Keratinocyte (primary cell): ENCODE measurements at regions not wholly inside any gene's neighbourhood (a gene's known extent, or its start where the extent isn't known, plus 50 kb on each side); places are given as distances from the start of the nearest gene placed in this dataset.

Source experiments
- DNase-seq: peaks from one replicate; pipeline ENCODE4 v3.0.0-alpha.2; 2011; ENCODE audit warnings: low read depth, missing footprints, low spot score
- FAIRE-seq: peaks from 2 replicates; lab custom pipeline; 2011; peaks lifted over from hg19 to GRCh38; lab: Jason Lieb, UNC
- H2AFZ ChIP-seq: 2 replicates; pipeline ENCODE4 v1.6.0; 2012; ENCODE audit warnings: low read length, control low read depth, inconsistent platforms; ENCODE audit not compliant: control insufficient read depth
- H3K27ac ChIP-seq: 2 replicates; pipeline ENCODE4 v1.5.1; 2011; ENCODE audit warnings: low read length; ENCODE audit not compliant: control insufficient read depth, insufficient read depth
- H3K27me3 ChIP-seq: 3 replicates; pipeline ENCODE4 v1.6.0; 2011; ENCODE audit warnings: low read length; ENCODE audit not compliant: control insufficient read depth, insufficient read depth; ENCODE audit errors: extremely low read depth
- H3K36me3 ChIP-seq, 2 experiments: 2 replicates in 1 of 2; 3 replicates in 1 of 2; pipeline ENCODE4 v1.5.1; 2011; ENCODE audit warnings: low read length in 2 of 2, mild to moderate bottlenecking in 1 of 2; ENCODE audit not compliant: control insufficient read depth in 2 of 2, insufficient read depth in 2 of 2; ENCODE audit errors: extremely low read depth in 1 of 2
- H3K4me1 ChIP-seq: 3 replicates; pipeline ENCODE4 v1.5.1; 2011; ENCODE audit warnings: low read length; ENCODE audit not compliant: control insufficient read depth, insufficient read depth; ENCODE audit errors: extremely low read depth
- H3K4me2 ChIP-seq: 3 replicates; pipeline ENCODE4 v1.6.0; 2011; ENCODE audit warnings: low read depth, low read length; ENCODE audit not compliant: control insufficient read depth, insufficient read depth; ENCODE audit errors: extremely low read depth
- H3K4me3 ChIP-seq, 3 experiments: fragments of 200-600 bp in 1 of 3; sonication (generic) in 1 of 3; 2 replicates in 2 of 3; 3 replicates in 1 of 3; pipeline ENCODE4 v1.5.1; 2011 to 2016; ENCODE audit warnings: low read length in 3 of 3, mild to moderate bottlenecking in 3 of 3, control low read depth in 2 of 3, inconsistent platforms in 1 of 3, low read depth in 1 of 3, mixed read lengths in 1 of 3, mixed run types in 1 of 3, moderate library complexity in 1 of 3; ENCODE audit not compliant: control insufficient read depth in 2 of 3, insufficient read depth in 2 of 3; ENCODE audit errors: extremely low read depth in 1 of 3
- H3K79me2 ChIP-seq: 2 replicates; pipeline ENCODE4 v1.6.0; 2012; ENCODE audit warnings: low read length; ENCODE audit not compliant: control insufficient read depth, insufficient read depth
- H3K9ac ChIP-seq: 3 replicates; pipeline ENCODE4 v1.6.0; 2011; ENCODE audit warnings: low read length; ENCODE audit not compliant: control insufficient read depth, insufficient read depth; ENCODE audit errors: extremely low read depth
- H3K9me1 ChIP-seq: 3 replicates; pipeline ENCODE4 v1.6.0; 2011; ENCODE audit warnings: low read length; ENCODE audit not compliant: control insufficient read depth, insufficient read depth; ENCODE audit errors: extremely low read depth
- H3K9me3 ChIP-seq: 2 replicates; pipeline ENCODE4 v1.5.1; 2012; ENCODE audit warnings: low read depth, low read length; ENCODE audit not compliant: control insufficient read depth
- H4K20me1 ChIP-seq: 3 replicates; pipeline ENCODE4 v1.6.0; 2011; ENCODE audit warnings: low read length; ENCODE audit not compliant: control insufficient read depth, insufficient read depth; ENCODE audit errors: extremely low read depth
- CTCF ChIP-seq, 3 experiments: IDR thresholded peaks in 1 of 3; conservative IDR thresholded peaks in 1 of 3; optimal IDR thresholded peaks in 1 of 3; 2 replicates in 2 of 3; 3 replicates in 1 of 3; pipeline versions ENCODE3 to v1.5.1; 2011; ENCODE audit warnings: low read length in 3 of 3, mild to moderate bottlenecking in 3 of 3, moderate library complexity in 2 of 3, control low read depth in 1 of 3, inconsistent platforms in 1 of 3; ENCODE audit not compliant: insufficient read depth in 2 of 3; ENCODE audit errors: extremely low read depth in 1 of 3
- EZH2 ChIP-seq: IDR thresholded peaks from one replicate; pipeline ENCODE4 v1.6.1; 2012; ENCODE audit warnings: inconsistent platforms, mild to moderate bottlenecking, low read length, moderate library complexity
- dilution Hi-C: fragments of 300-500 bp; cut with MboI; formaldehyde crosslinking; loops from one replicate; pipeline ENCODE4 v1.7.0; 2020; ENCODE audit warnings: low sequenced_read_pairs; ENCODE audit not compliant: extremely low pct_ligation_motif_present

- H3K9me1 ChIP-seq: no peaks in the 10 kb centered on the region
- FAIRE-seq: no peak
- TF ChIP-seq EZH2: no peak
- no peak for TF ChIP-seq CTCF (optimal IDR thresholded peaks at IDR 0.05 in 1 of 3, IDR thresholded peaks at IDR 0.05 in 1 of 3, conservative IDR thresholded peaks at IDR 0.05 in 1 of 3; ENCODE audit: extremely low read depth in 1 of 3, insufficient read depth in 2 of 3, low read length in 3 of 3)
- no peak for DNase-seq
- H3K27ac ChIP-seq: no peak overlapping the region
- H3K4me2 ChIP-seq: no peak overlapping the region
- H3K79me2 ChIP-seq: no peaks in the 10 kb centered on the region
- H3K4me3 ChIP-seq: no peak overlapping the region
- dilution Hi-C loops: no loop called here
- H3K9ac ChIP-seq: no peak overlapping the region
- no peaks in the 10 kb centered on the region for H3K4me1 ChIP-seq
- no peaks in the 10 kb centered on the region for H3K27me3 ChIP-seq
- no peaks in the 10 kb centered on the region for H4K20me1 ChIP-seq
- no peaks in the 10 kb centered on the region for H3K9me3 ChIP-seq
- H3K36me3 ChIP-seq: no peaks in the 10 kb centered on the region
- no peak overlapping the region for H2AFZ ChIP-seq
Measured at GRCh38 chr5:114261989-114262388, 99.9 kb upstream of the KCNN2 start.

- no peaks in the 10 kb centered on the region for H4K20me1 ChIP-seq
- H3K9ac ChIP-seq: no peak overlapping the region
- H3K4me3 ChIP-seq: no peak overlapping the region
- H2AFZ ChIP-seq: no peak overlapping the region
- no peak for FAIRE-seq
- no peak for DNase-seq
- H3K9me3 ChIP-seq: no peaks in the 10 kb centered on the region
- no peaks in the 10 kb centered on the region for H3K27me3 ChIP-seq
- TF ChIP-seq EZH2 (no peak), CTCF (optimal IDR thresholded peaks at IDR 0.05 in 1 of 3, IDR thresholded peaks at IDR 0.05 in 1 of 3, conservative IDR thresholded peaks at IDR 0.05 in 1 of 3; ENCODE audit: extremely low read depth in 1 of 3, insufficient read depth in 2 of 3, low read length in 3 of 3) (no peak)
- dilution Hi-C loops: no loop called here
- no peak overlapping the region for H3K27ac ChIP-seq
- H3K79me2 ChIP-seq: no peaks in the 10 kb centered on the region
- no peaks in the 10 kb centered on the region for H3K4me1 ChIP-seq
- H3K4me2 ChIP-seq: no peak overlapping the region
- H3K36me3 ChIP-seq: no peaks in the 10 kb centered on the region
- no peaks in the 10 kb centered on the region for H3K9me1 ChIP-seq
Measured at GRCh38 chr5:114265432-114266060, 96.3 kb upstream of the KCNN2 start.
